Karpas-422 (cell line): ENCODE measurements at regions not wholly inside any gene's neighbourhood (a gene's known extent, or its start where the extent isn't known, plus 50 kb on each side); places are given as distances from the start of the nearest gene placed in this dataset.

Experiments
- DNase-seq: peaks from one replicate; pipeline ENCODE4 v3.0.0-alpha.2; 2015
- H2AFZ ChIP-seq: fragments of 200-600 bp; sonication (generic); 2 replicates; pipeline ENCODE4 v1.6.1; 2014; ENCODE audit warnings: antibody characterized with exemption, low read length, mixed read lengths
- H3K27ac ChIP-seq: fragments of 200-600 bp; sonication (generic); 2 replicates; pipeline ENCODE4 v1.5.1; 2014; ENCODE audit warnings: mild to moderate bottlenecking, low read length, moderate library complexity
- H3K27me3 ChIP-seq: fragments of 200-600 bp; sonication (generic); 2 replicates; pipeline ENCODE4 v1.6.1; 2014; ENCODE audit warnings: low read length, mixed read lengths
- H3K36me3 ChIP-seq: fragments of 200-600 bp; sonication (generic); 2 replicates; pipeline ENCODE4 v1.6.1; 2014; ENCODE audit warnings: low read length, mixed read lengths; ENCODE audit not compliant: insufficient read depth
- H3K4me1 ChIP-seq: fragments of 200-600 bp; sonication (generic); 2 replicates; pipeline ENCODE4 v1.6.1; 2014; ENCODE audit warnings: mild to moderate bottlenecking, low read length, mixed read lengths
- H3K4me2 ChIP-seq: fragments of 200-600 bp; sonication (generic); 2 replicates; pipeline ENCODE4 v1.6.1; 2014; ENCODE audit warnings: low read length, low read depth, mild to moderate bottlenecking; ENCODE audit not compliant: poor library complexity, severe bottlenecking
- H3K4me3 ChIP-seq: fragments of 200-600 bp; sonication (generic); 2 replicates; pipeline ENCODE4 v1.5.1; 2014; ENCODE audit warnings: mild to moderate bottlenecking, antibody characterized with exemption, low read length, mixed read lengths
- H3K79me2 ChIP-seq: fragments of 200-600 bp; sonication (generic); 2 replicates; pipeline ENCODE4 v1.6.1; 2014; ENCODE audit warnings: mild to moderate bottlenecking, low read length, mixed read lengths
- H3K9ac ChIP-seq: fragments of 200-600 bp; sonication (generic); 2 replicates; pipeline ENCODE4 v1.6.0; 2014; ENCODE audit warnings: low read length
- H3K9me2 ChIP-seq: fragments of 200-600 bp; sonication (generic), shearing (Covaris generic); replicated peaks from 2 replicates; pipeline ENCODE4 v1.6.0; 2014; ENCODE audit warnings: mild to moderate bottlenecking, low read length, moderate library complexity; ENCODE audit not compliant: insufficient read depth
- H3K9me3 ChIP-seq: fragments of 300-700, 200-600 bp; sonication (generic); 2 replicates; pipeline ENCODE4 v1.6.1; 2014; ENCODE audit warnings: low read length, mixed read lengths
- H4K20me1 ChIP-seq: fragments of 200-600 bp; sonication (generic); 2 replicates; pipeline ENCODE4 v1.6.1; 2014; ENCODE audit warnings: mild to moderate bottlenecking, antibody characterized with exemption, low read length, low read depth; ENCODE audit not compliant: insufficient read depth

- Histone ChIP-seq H3K9me3 (no peaks in the 10 kb centered on the region), H3K79me2 (no peaks in the 10 kb centered on the region), H4K20me1 (no peaks in the 10 kb centered on the region), H3K9me2 (no peaks in the 10 kb centered on the region), H3K36me3 (no peaks in the 10 kb centered on the region), H3K27ac (no peak overlapping the region), H3K4me2 (no peak overlapping the region), H3K27me3 (no peaks in the 10 kb centered on the region), H3K4me3 (no peak overlapping the region), H3K9ac (no peak overlapping the region), H3K4me1 (no peaks in the 10 kb centered on the region), H2AFZ (no peak overlapping the region)
- DNase-seq = no peak
Measured at GRCh38 chr10:84907461-84908009, 579.1 kb downstream of the CCSER2 start.

GRCh38 chr10:84908491-84908890 lies 580.1 kb downstream of the CCSER2 start:
- H3K27me3 ChIP-seq = no peaks in the 10 kb centered on the region
- H4K20me1 ChIP-seq = no peaks in the 10 kb centered on the region

GRCh38 chr10:84921701-84922100 lies 593.3 kb downstream of the CCSER2 start:
- H3K9me3 ChIP-seq = no peaks in the 10 kb centered on the region
- no peak overlapping the region for H3K4me3 ChIP-seq

More at GRCh38 chr10:84908491-84908890, 580.1 kb downstream of the CCSER2 start:
- H3K9me2 ChIP-seq = no peaks in the 10 kb centered on the region
- H3K4me3 ChIP-seq = no peak overlapping the region
- H3K4me1 ChIP-seq = no peaks in the 10 kb centered on the region
- H3K9ac ChIP-seq = no peak overlapping the region
- no peak overlapping the region for H2AFZ ChIP-seq
- no peak overlapping the region for H3K27ac ChIP-seq
- no peaks in the 10 kb centered on the region for H3K36me3 ChIP-seq
- no peaks in the 10 kb centered on the region for H3K79me2 ChIP-seq
- DNase-seq = no peak
- H3K4me2 ChIP-seq = no peak overlapping the region
- H3K9me3 ChIP-seq = no peaks in the 10 kb centered on the region

GRCh38 chr10:84924131-84924530 lies 595.7 kb downstream of the CCSER2 start:
- no peaks in the 10 kb centered on the region for H3K27me3 ChIP-seq
- H3K4me2 ChIP-seq = no peak overlapping the region
- H3K27ac ChIP-seq = no peak overlapping the region
- H2AFZ ChIP-seq = no peak overlapping the region
- H3K36me3 ChIP-seq = no peaks in the 10 kb centered on the region
- H3K9me3 ChIP-seq = no peaks in the 10 kb centered on the region
- H3K9me2 ChIP-seq = no peaks in the 10 kb centered on the region
- no peak overlapping the region for H3K9ac ChIP-seq
- no peaks in the 10 kb centered on the region for H3K4me1 ChIP-seq
- DNase-seq = no peak
- H3K79me2 ChIP-seq = no peaks in the 10 kb centered on the region
- no peak overlapping the region for H3K4me3 ChIP-seq
- H4K20me1 ChIP-seq = no peaks in the 10 kb centered on the region

More at GRCh38 chr10:84921701-84922100, 593.3 kb downstream of the CCSER2 start:
- Histone ChIP-seq H4K20me1 (no peaks in the 10 kb centered on the region), H2AFZ (no peak overlapping the region), H3K79me2 (no peaks in the 10 kb centered on the region), H3K4me2 (no peak overlapping the region), H3K4me1 (no peaks in the 10 kb centered on the region), H3K9me2 (no peaks in the 10 kb centered on the region), H3K9ac (no peak overlapping the region), H3K27ac (no peak overlapping the region), H3K27me3 (no peaks in the 10 kb centered on the region), H3K36me3 (no peaks in the 10 kb centered on the region)
- no peak for DNase-seq

- no peak overlapping the region for H3K4me2 ChIP-seq
- no peak for DNase-seq
- no peak overlapping the region for H3K9ac ChIP-seq
- no peaks in the 10 kb centered on the region for H3K36me3 ChIP-seq
- no peaks in the 10 kb centered on the region for H4K20me1 ChIP-seq
- H3K79me2 ChIP-seq = no peaks in the 10 kb centered on the region
- H2AFZ ChIP-seq = no peak overlapping the region
- H3K4me1 ChIP-seq = no peaks in the 10 kb centered on the region
- H3K9me2 ChIP-seq = no peaks in the 10 kb centered on the region
- no peak overlapping the region for H3K27ac ChIP-seq
- H3K4me3 ChIP-seq = no peak overlapping the region
- H3K27me3 ChIP-seq = no peaks in the 10 kb centered on the region
- no peaks in the 10 kb centered on the region for H3K9me3 ChIP-seq
Measured at GRCh38 chr10:84925495-84925894, 597.1 kb downstream of the CCSER2 start.

- Histone ChIP-seq H3K4me3 (no peak overlapping the region), H3K36me3 (no peaks in the 10 kb centered on the region), H3K9me2 (no peaks in the 10 kb centered on the region), H3K9ac (no peak overlapping the region), H3K27me3 (no peaks in the 10 kb centered on the region), H3K79me2 (no peaks in the 10 kb centered on the region), H3K27ac (no peak overlapping the region), H3K4me2 (no peak overlapping the region), H2AFZ (no peak overlapping the region), H4K20me1 (no peaks in the 10 kb centered on the region), H3K4me1 (no peaks in the 10 kb centered on the region), H3K9me3 (no peaks in the 10 kb centered on the region)
- DNase-seq = no peak
Measured at GRCh38 chr10:84933402-84933801, 605.0 kb downstream of the CCSER2 start.

- DNase-seq = no peak
- Histone ChIP-seq H3K79me2 (no peaks in the 10 kb centered on the region), H3K4me2 (no peak overlapping the region), H2AFZ (no peak overlapping the region), H4K20me1 (no peaks in the 10 kb centered on the region), H3K27me3 (no peaks in the 10 kb centered on the region), H3K4me3 (no peak overlapping the region), H3K4me1 (no peaks in the 10 kb centered on the region), H3K9me2 (no peaks in the 10 kb centered on the region), H3K27ac (no peak overlapping the region), H3K9me3 (no peaks in the 10 kb centered on the region), H3K9ac (no peak overlapping the region), H3K36me3 (no peaks in the 10 kb centered on the region)
Measured at GRCh38 chr10:84935772-84936171, 607.4 kb downstream of the CCSER2 start.

- no peak for DNase-seq
- Histone ChIP-seq H4K20me1 (no peaks in the 10 kb centered on the region), H3K9me3 (no peaks in the 10 kb centered on the region), H3K36me3 (no peaks in the 10 kb centered on the region), H3K9ac (no peak overlapping the region), H3K4me2 (no peak overlapping the region), H3K4me1 (no peaks in the 10 kb centered on the region), H3K79me2 (no peaks in the 10 kb centered on the region), H2AFZ (no peak overlapping the region), H3K27me3 (no peaks in the 10 kb centered on the region), H3K9me2 (no peaks in the 10 kb centered on the region), H3K27ac (no peak overlapping the region), H3K4me3 (no peak overlapping the region)
Measured at GRCh38 chr10:84938117-84938905, 609.9 kb downstream of the CCSER2 start.
